ENCODE measurements at regions not wholly inside any gene's neighbourhood (a gene's known extent, or its start where the extent isn't known, plus 50 kb on each side); places are given as distances from the start of the nearest gene placed in this dataset.
A peak's percentile ranks its signal among the peaks of the same experiment; 100 is the strongest.

DNA sequence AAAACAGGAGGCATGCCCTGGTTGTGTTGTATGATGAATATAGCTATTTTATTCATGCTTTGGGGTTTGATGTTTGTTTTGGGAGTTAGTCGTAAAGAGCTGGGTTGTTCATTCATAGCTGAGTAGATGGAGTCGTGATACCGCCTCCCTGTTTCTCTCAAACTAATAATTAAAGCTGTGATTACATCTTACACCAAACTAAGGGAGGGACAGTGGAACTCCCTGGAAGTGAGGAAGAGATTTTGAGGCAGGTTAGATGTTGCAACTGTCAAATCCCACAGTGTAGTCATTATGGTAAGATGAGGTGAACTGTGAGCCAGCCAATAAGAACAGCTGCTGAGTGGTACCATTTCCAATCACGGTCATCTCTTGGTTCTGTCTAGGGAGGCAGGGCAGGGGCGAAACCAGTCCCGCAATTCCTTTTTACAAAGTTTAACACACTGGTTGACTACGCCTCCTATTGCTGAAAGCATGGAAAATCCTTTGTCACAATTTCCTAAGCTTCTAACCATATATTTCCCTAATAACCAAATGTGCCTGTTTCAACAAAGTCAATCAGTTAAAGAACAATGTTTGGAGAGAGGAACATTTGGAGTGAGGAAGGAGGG lies 207.6 kb upstream of the SERP2 start:
- Histone ChIP-seq H3K36me3 (ENCODE audit: insufficient read depth) (no peaks in the 10 kb centered on the region), H4K20me1 (replicated peaks; ENCODE audit: insufficient read depth) (no peaks in the 10 kb centered on the region), H3K4me1 (ENCODE audit: insufficient read depth) (no peaks in the 10 kb centered on the region), H3K9me2 (ENCODE audit: insufficient read depth) (peaks cover 4% of the 10 kb centered on the region; the same call in 1 of the 2 replicates), H3F3A (replicated peaks; ENCODE audit: low read depth) (no peaks in the 10 kb centered on the region), H3K4me2 (no peak overlapping the region), H3K79me2 (replicated peaks; ENCODE audit: insufficient read depth) (no peaks in the 10 kb centered on the region), H2AFZ (peak overlapping the region; percentile 18; the same call in 1 of the 2 replicates), H3K4me3 (no peak overlapping the region), H3K27ac (ENCODE audit: low read depth) (no peak overlapping the region), H3K27me3 (ENCODE audit: insufficient read depth) (no peaks in the 10 kb centered on the region)
- DNase-seq (ENCODE audit: low spot score) (peak; percentile 57), ATAC-seq (peak; percentile 76)
- H3K4me3 Mint-ChIP-seq, result no peak overlapping the region
- H3K36me3 Mint-ChIP-seq (ENCODE audit: low read depth), result no peaks in the 10 kb centered on the region
- no peaks in the 10 kb centered on the region for H3K4me1 Mint-ChIP-seq
- H3K27ac Mint-ChIP-seq, result no peak overlapping the region
- no peaks in the 10 kb centered on the region for H3K27me3 Mint-ChIP-seq (ENCODE audit: insufficient read depth, low read depth, poor library complexity)
- H3K9me3 Mint-ChIP-seq, result no peaks in the 10 kb centered on the region
- TF ChIP-seq, protein P1, sequence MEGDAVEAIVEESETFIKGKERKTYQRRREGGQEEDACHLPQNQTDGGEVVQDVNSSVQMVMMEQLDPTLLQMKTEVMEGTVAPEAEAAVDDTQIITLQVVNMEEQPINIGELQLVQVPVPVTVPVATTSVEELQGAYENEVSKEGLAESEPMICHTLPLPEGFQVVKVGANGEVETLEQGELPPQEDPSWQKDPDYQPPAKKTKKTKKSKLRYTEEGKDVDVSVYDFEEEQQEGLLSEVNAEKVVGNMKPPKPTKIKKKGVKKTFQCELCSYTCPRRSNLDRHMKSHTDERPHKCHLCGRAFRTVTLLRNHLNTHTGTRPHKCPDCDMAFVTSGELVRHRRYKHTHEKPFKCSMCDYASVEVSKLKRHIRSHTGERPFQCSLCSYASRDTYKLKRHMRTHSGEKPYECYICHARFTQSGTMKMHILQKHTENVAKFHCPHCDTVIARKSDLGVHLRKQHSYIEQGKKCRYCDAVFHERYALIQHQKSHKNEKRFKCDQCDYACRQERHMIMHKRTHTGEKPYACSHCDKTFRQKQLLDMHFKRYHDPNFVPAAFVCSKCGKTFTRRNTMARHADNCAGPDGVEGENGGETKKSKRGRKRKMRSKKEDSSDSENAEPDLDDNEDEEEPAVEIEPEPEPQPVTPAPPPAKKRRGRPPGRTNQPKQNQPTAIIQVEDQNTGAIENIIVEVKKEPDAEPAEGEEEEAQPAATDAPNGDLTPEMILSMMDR (conservative IDR thresholded peaks at IDR 0.05; ENCODE audit: low read depth in 2 of 2), result peak; percentile 37 to 64; a peak in 3 of 4 replicates
- no peak for TF ChIP-seq ZNF114 (CRISPR knock-in tag; IDR thresholded peaks at IDR 0.05)

DNA sequence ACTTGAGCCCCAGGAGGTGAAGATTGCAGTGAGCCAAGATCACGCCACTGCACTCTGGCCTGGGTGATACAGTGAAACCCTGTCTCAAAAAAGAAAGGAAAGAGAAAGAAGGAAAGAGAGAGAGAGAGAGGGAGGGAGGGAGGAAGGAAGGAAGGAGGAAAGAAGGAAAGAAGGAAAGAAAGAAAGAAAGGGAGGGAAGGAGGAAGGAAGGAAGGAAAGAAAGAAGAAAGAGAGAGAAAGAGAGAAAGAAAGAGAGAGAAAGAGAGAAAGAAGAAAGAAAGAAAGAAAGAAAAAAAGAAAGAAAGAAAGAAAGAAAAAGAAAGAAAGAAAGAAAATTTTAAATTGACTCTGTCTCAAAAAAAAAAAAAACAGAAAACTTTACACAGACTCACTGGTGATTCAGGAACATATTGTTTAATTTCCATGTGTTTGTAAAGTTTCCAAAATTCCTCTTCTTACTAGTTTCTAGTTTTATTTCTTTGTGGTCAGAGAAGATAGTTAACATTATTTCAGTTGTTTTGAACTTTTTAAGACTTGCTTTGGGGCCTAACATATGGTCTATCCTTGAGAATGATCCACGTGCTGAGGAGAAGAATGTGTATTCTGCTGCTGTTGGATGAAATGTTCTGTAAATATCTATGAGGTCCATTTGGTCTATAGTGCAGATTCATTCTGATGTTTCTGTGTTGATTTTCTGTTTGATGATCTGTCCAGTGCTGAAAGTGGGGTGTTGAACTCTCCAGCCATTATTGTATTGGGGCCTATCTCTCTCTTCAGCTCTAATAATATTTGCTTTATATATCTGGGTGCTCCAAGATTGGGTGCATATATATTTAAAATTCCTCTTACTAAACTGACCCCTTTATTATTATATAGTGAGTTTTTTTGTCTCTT lies 204.4 kb upstream of the SERP2 start:
- H3K4me1 Mint-ChIP-seq, result no peaks in the 10 kb centered on the region; the same call in 2 of the 3 replicates
- no peaks in the 10 kb centered on the region for H3K27me3 Mint-ChIP-seq (ENCODE audit: insufficient read depth, low read depth, poor library complexity)
- no peak overlapping the region for H3K4me3 Mint-ChIP-seq
- Histone ChIP-seq H2AFZ (no peak overlapping the region), H4K20me1 (replicated peaks; ENCODE audit: insufficient read depth) (no peaks in the 10 kb centered on the region), H3K79me2 (replicated peaks; ENCODE audit: insufficient read depth) (no peaks in the 10 kb centered on the region), H3K27ac (ENCODE audit: low read depth) (no peak overlapping the region), H3F3A (replicated peaks; ENCODE audit: low read depth) (no peaks in the 10 kb centered on the region), H3K9me2 (ENCODE audit: insufficient read depth) (no peaks in the 10 kb centered on the region), H3K4me2 (no peak overlapping the region), H3K27me3 (ENCODE audit: insufficient read depth) (no peaks in the 10 kb centered on the region), H3K36me3 (ENCODE audit: insufficient read depth) (no peaks in the 10 kb centered on the region), H3K4me3 (no peak overlapping the region), H3K4me1 (ENCODE audit: insufficient read depth) (no peaks in the 10 kb centered on the region)
- H3K27ac Mint-ChIP-seq, result no peak overlapping the region
- no peak for DNase-seq (ENCODE audit: low spot score)
- no peaks in the 10 kb centered on the region for H3K9me3 Mint-ChIP-seq
- H3K36me3 Mint-ChIP-seq (ENCODE audit: low read depth), result no peaks in the 10 kb centered on the region
- no peak for TF ChIP-seq ZNF331 (CRISPR knock-in tag; IDR thresholded peaks at IDR 0.05; ENCODE audit: low read depth)
- TF ChIP-seq, protein P2, sequence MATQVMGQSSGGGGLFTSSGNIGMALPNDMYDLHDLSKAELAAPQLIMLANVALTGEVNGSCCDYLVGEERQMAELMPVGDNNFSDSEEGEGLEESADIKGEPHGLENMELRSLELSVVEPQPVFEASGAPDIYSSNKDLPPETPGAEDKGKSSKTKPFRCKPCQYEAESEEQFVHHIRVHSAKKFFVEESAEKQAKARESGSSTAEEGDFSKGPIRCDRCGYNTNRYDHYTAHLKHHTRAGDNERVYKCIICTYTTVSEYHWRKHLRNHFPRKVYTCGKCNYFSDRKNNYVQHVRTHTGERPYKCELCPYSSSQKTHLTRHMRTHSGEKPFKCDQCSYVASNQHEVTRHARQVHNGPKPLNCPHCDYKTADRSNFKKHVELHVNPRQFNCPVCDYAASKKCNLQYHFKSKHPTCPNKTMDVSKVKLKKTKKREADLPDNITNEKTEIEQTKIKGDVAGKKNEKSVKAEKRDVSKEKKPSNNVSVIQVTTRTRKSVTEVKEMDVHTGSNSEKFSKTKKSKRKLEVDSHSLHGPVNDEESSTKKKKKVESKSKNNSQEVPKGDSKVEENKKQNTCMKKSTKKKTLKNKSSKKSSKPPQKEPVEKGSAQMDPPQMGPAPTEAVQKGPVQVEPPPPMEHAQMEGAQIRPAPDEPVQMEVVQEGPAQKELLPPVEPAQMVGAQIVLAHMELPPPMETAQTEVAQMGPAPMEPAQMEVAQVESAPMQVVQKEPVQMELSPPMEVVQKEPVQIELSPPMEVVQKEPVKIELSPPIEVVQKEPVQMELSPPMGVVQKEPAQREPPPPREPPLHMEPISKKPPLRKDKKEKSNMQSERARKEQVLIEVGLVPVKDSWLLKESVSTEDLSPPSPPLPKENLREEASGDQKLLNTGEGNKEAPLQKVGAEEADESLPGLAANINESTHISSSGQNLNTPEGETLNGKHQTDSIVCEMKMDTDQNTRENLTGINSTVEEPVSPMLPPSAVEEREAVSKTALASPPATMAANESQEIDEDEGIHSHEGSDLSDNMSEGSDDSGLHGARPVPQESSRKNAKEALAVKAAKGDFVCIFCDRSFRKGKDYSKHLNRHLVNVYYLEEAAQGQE (IDR thresholded peaks at IDR 0.05; ENCODE audit: unreplicated experiment), result peak; percentile 39
- TF ChIP-seq, protein P3, sequence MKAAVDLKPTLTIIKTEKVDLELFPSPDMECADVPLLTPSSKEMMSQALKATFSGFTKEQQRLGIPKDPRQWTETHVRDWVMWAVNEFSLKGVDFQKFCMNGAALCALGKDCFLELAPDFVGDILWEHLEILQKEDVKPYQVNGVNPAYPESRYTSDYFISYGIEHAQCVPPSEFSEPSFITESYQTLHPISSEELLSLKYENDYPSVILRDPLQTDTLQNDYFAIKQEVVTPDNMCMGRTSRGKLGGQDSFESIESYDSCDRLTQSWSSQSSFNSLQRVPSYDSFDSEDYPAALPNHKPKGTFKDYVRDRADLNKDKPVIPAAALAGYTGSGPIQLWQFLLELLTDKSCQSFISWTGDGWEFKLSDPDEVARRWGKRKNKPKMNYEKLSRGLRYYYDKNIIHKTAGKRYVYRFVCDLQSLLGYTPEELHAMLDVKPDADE (IDR thresholded peaks at IDR 0.05), result no peak
- no peak for ATAC-seq
